ENCODE measurements at regions not wholly inside any gene's neighbourhood (a gene's known extent, or its start where the extent isn't known, plus 50 kb on each side); places are given as distances from the start of the nearest gene placed in this dataset.

- TF ChIP-seq EP300 (IDR thresholded peaks at IDR 0.05) (no peak), POLR2AphosphoS5 (IDR thresholded peaks at IDR 0.05) (no peak)
Observed at GRCh38 chr2:237030382-237030781, 55.3 kb upstream of the COPS8 start.
